ENCODE measurements at regions not wholly inside any gene's neighbourhood (a gene's known extent, or its start where the extent isn't known, plus 50 kb on each side); places are given as distances from the start of the nearest gene placed in this dataset.

GRCh38 chr15:95180530-95180929 is 949.2 kb downstream of the MCTP2 start (continued):
- TF ChIP-seq CBX8 (IDR thresholded peaks at IDR 0.05; ENCODE audit: borderline replicate concordance, low read depth, low read length) (no peak), SUZ12 (IDR thresholded peaks at IDR 0.05; ENCODE audit: low read length) (no peak), POLR2A (IDR thresholded peaks at IDR 0.05; ENCODE audit: control extremely low read depth in 1 of 2, low read depth in 2 of 2, low read length in 2 of 2) (no peak)

All from H1 (cell line).